Liver (tissue), 3 donors: ENCODE measurements at regions not wholly inside any gene's neighbourhood (a gene's known extent, or its start where the extent isn't known, plus 50 kb on each side); places are given as distances from the start of the nearest gene placed in this dataset.

ENCODE experiments used
- REST ChIP-seq: IDR thresholded peaks from 2 replicates; pipeline ENCODE4 v1.6.1; 2016; ENCODE audit warnings: antibody characterized with exemption, mild to moderate bottlenecking
- RXRA ChIP-seq, 2 donors: IDR thresholded peaks; 2 replicates each; pipeline ENCODE4 v1.6.1; 2017 to 2018; ENCODE audit warnings: antibody characterized with exemption in 2 of 2, mild to moderate bottlenecking in 1 of 2
- TF ChIP-seq, protein P1 (sequence below): fragments of 150-350 bp; IDR thresholded peaks from 2 replicates; pipeline ENCODE4 v1.5.1; 2017; ENCODE audit warnings: improper control_type of control experiment, low read depth, low read length; ENCODE audit not compliant: missing input control
- donor health status: healthy.
- donor health status: healthy.

GRCh38 chr4:66404141-66404540 is 733.9 kb upstream of the EPHA5 start:
- TF ChIP-seq, protein P1, sequence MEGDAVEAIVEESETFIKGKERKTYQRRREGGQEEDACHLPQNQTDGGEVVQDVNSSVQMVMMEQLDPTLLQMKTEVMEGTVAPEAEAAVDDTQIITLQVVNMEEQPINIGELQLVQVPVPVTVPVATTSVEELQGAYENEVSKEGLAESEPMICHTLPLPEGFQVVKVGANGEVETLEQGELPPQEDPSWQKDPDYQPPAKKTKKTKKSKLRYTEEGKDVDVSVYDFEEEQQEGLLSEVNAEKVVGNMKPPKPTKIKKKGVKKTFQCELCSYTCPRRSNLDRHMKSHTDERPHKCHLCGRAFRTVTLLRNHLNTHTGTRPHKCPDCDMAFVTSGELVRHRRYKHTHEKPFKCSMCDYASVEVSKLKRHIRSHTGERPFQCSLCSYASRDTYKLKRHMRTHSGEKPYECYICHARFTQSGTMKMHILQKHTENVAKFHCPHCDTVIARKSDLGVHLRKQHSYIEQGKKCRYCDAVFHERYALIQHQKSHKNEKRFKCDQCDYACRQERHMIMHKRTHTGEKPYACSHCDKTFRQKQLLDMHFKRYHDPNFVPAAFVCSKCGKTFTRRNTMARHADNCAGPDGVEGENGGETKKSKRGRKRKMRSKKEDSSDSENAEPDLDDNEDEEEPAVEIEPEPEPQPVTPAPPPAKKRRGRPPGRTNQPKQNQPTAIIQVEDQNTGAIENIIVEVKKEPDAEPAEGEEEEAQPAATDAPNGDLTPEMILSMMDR: no peak
- TF ChIP-seq RXRA (IDR thresholded peaks at IDR 0.05): no peak
- TF ChIP-seq REST: no peak
